ENCODE measurements at regions not wholly inside any gene's neighbourhood (a gene's known extent, or its start where the extent isn't known, plus 50 kb on each side); places are given as distances from the start of the nearest gene placed in this dataset.

GRCh38 chr2:219905640-219906039 is 278.2 kb downstream of the SLC4A3 start:
- TF ChIP-seq CTCF (conservative IDR thresholded peaks at IDR 0.05; ENCODE audit: low read length): no peak
- H3K4me3 ChIP-seq (ENCODE audit: low read length): no peak overlapping the region
- no peak for DNase-seq (ENCODE audit: low read depth)

- no peak for TF ChIP-seq CTCF (conservative IDR thresholded peaks at IDR 0.05; ENCODE audit: low read length)
- H3K4me3 ChIP-seq (ENCODE audit: low read length): no peak overlapping the region
Observed at GRCh38 chr2:219906114-219907010, 278.9 kb downstream of the SLC4A3 start.

GRCh38 chr2:219907011-219907365 is 279.6 kb downstream of the SLC4A3 start:
- TF ChIP-seq CTCF (conservative IDR thresholded peaks at IDR 0.05; ENCODE audit: low read length): no peak
- no peak overlapping the region for H3K4me3 ChIP-seq (ENCODE audit: low read length)
- DNase-seq (ENCODE audit: low read depth): peak; percentile 14

More at GRCh38 chr2:219906114-219907010, 278.9 kb downstream of the SLC4A3 start:
- DNase-seq (ENCODE audit: low read depth): no peak

- no peak for TF ChIP-seq CTCF (conservative IDR thresholded peaks at IDR 0.05; ENCODE audit: low read length)
- no peak for DNase-seq (ENCODE audit: low read depth)
Observed at GRCh38 chr2:219908538-219908937, 281.1 kb downstream of the SLC4A3 start.

GRCh38 chr2:219911541-219911940 is 284.1 kb downstream of the SLC4A3 start:
- no peak for TF ChIP-seq CTCF (conservative IDR thresholded peaks at IDR 0.05; ENCODE audit: low read length)
- no peak for DNase-seq (ENCODE audit: low read depth)
- H3K4me3 ChIP-seq (ENCODE audit: low read length): no peak overlapping the region

More at GRCh38 chr2:219908538-219908937, 281.1 kb downstream of the SLC4A3 start:
- no peak overlapping the region for H3K4me3 ChIP-seq (ENCODE audit: low read length)

GRCh38 chr2:219912491-219912921 is 285.1 kb downstream of the SLC4A3 start:
- H3K4me3 ChIP-seq (ENCODE audit: low read length): peak overlapping the region; percentile 7
- TF ChIP-seq CTCF (conservative IDR thresholded peaks at IDR 0.05; ENCODE audit: low read length): peak; percentile 63
- peak; percentile 62 for DNase-seq (ENCODE audit: low read depth)

- TF ChIP-seq CTCF (conservative IDR thresholded peaks at IDR 0.05; ENCODE audit: low read length): no peak
- no peak overlapping the region for H3K4me3 ChIP-seq (ENCODE audit: low read length)
- DNase-seq (ENCODE audit: low read depth): no peak
Observed at GRCh38 chr2:219914577-219914976, 287.1 kb downstream of the SLC4A3 start.

Measured in AG10803 (cell line).